Small intestine (tissue), 7 donors: ENCODE measurements at regions not wholly inside any gene's neighbourhood (a gene's known extent, or its start where the extent isn't known, plus 50 kb on each side); places are given as distances from the start of the nearest gene placed in this dataset.

ENCODE experiments used
- DNase-seq, 2 donors: peaks; one replicate each; pipeline versions ENCODE4 v3.0.0 to v3.0.0-alpha.2; 2013
- FAIRE-seq: peaks from 2 replicates; lab custom pipeline; 2012; peaks lifted over from hg19 to GRCh38; lab: Jason Lieb, UNC
- H3K27ac ChIP-seq, 3 donors: one replicate each; pipeline ENCODE4 v1.5.1; 2013; ENCODE audit warnings: low read length in 2 of 3, mild to moderate bottlenecking in 2 of 3, control low read depth in 1 of 3, inconsistent platforms in 1 of 3, low read depth in 1 of 3, moderate library complexity in 1 of 3
- H3K27me3 ChIP-seq, 3 donors: one replicate each; pipeline ENCODE4 v1.6.1; 2013; ENCODE audit warnings: low read length in 3 of 3, inconsistent platforms in 1 of 3; ENCODE audit not compliant: control insufficient read depth in 3 of 3, insufficient read depth in 3 of 3
- H3K36me3 ChIP-seq, 3 donors: one replicate each; pipeline ENCODE4 v1.6.1; 2013; ENCODE audit warnings: low read length in 3 of 3, inconsistent platforms in 1 of 3, low read depth in 1 of 3, mild to moderate bottlenecking in 1 of 3, moderate library complexity in 1 of 3; ENCODE audit not compliant: control insufficient read depth in 3 of 3, insufficient read depth in 2 of 3
- H3K4me1 ChIP-seq, 3 donors: one replicate each; pipeline ENCODE4 v1.6.1; 2013; ENCODE audit warnings: low read length in 2 of 3, inconsistent platforms in 1 of 3, low read depth in 1 of 3, mild to moderate bottlenecking in 1 of 3, moderate library complexity in 1 of 3; ENCODE audit not compliant: control insufficient read depth in 3 of 3, insufficient read depth in 2 of 3
- H3K4me3 ChIP-seq, 3 donors: one replicate each; pipeline ENCODE4 v1.5.1; 2013; ENCODE audit warnings: low read length in 3 of 3, control low read depth in 1 of 3, inconsistent platforms in 1 of 3, low read depth in 1 of 3, mild to moderate bottlenecking in 1 of 3, moderate library complexity in 1 of 3
- H3K9me3 ChIP-seq, 2 donors: one replicate each; pipeline ENCODE4 v1.6.1; 2013; ENCODE audit warnings: low read depth in 1 of 2, low read length in 1 of 2; ENCODE audit not compliant: control insufficient read depth in 2 of 2, insufficient read depth in 1 of 2
- WGBS, 3 donors: extraction: QIAGEN DNeasy Blood & Tissue Kit; methylation state at CpG; one replicate each; pipeline ENCODE4 v1.1.7; 2013; 5-methylcytosine and 5-hydroxymethylcytosine counted together
- donor health status: healthy with polysubstance abuse.
- donor health status: control.
- donor health status: control.
- donor health status: Bipolar disorder and iron deficiency.
- donor health status: healthy.

GRCh38 chr15:29364426-29365078, 94.9 kb upstream of the NSMCE3 start:
- H3K27me3 ChIP-seq = no peaks in the 10 kb centered on the region
- 52 to 74% (median 69%) methylated on average over 8 of the region's 8 CpGs for WGBS, 3 donors
- no peak for DNase-seq
- no peak overlapping the region for H3K4me3 ChIP-seq
- no peak for FAIRE-seq
- H3K9me3 ChIP-seq = no peaks in the 10 kb centered on the region
- H3K4me1 ChIP-seq = no peaks in the 10 kb centered on the region
- no peak overlapping the region for H3K27ac ChIP-seq
- no peaks in the 10 kb centered on the region for H3K36me3 ChIP-seq

GRCh38 chr15:29361560-29361959, 91.9 kb upstream of the NSMCE3 start:
- H3K4me3 ChIP-seq = no peak overlapping the region
- FAIRE-seq (no peak), DNase-seq (no peak)
- no peaks in the 10 kb centered on the region for H3K36me3 ChIP-seq
- 83 to 87% (median 87%) methylated on average over 4 of the region's 4 CpGs for WGBS, 3 donors
- H3K27ac ChIP-seq = no peak overlapping the region
- H3K27me3 ChIP-seq = no peaks in the 10 kb centered on the region
- H3K4me1 ChIP-seq = no peaks in the 10 kb centered on the region
- H3K9me3 ChIP-seq = no peaks in the 10 kb centered on the region

- no peak for DNase-seq
- no peak overlapping the region for H3K4me3 ChIP-seq
- WGBS, 3 donors = 54 to 82% (median 74%) methylated on average over 4 of the region's 4 CpGs
- H3K27me3 ChIP-seq = no peaks in the 10 kb centered on the region
- H3K9me3 ChIP-seq = no peaks in the 10 kb centered on the region
- no peaks in the 10 kb centered on the region for H3K36me3 ChIP-seq
- H3K27ac ChIP-seq = no peak overlapping the region
- FAIRE-seq = no peak
- H3K4me1 ChIP-seq = no peaks in the 10 kb centered on the region
These were observed 90.5 kb upstream of the NSMCE3 start for GRCh38 chr15:29360152-29360551.

- WGBS, 3 donors = 92 to 100% (median 100%) methylated on average over 1 of the region's 1 CpG
- Histone ChIP-seq H3K4me3 (no peak overlapping the region), H3K36me3 (no peaks in the 10 kb centered on the region), H3K27ac (no peak overlapping the region), H3K27me3 (no peaks in the 10 kb centered on the region), H3K4me1 (no peaks in the 10 kb centered on the region), H3K9me3 (no peaks in the 10 kb centered on the region)
- FAIRE-seq (no peak), DNase-seq (no peak)
These were observed 87.2 kb upstream of the NSMCE3 start for GRCh38 chr15:29356786-29357185.

GRCh38 chr15:29355477-29355876, 85.9 kb upstream of the NSMCE3 start:
- H3K36me3 ChIP-seq = no peaks in the 10 kb centered on the region
- H3K4me1 ChIP-seq = no peaks in the 10 kb centered on the region
- no peak for DNase-seq
- FAIRE-seq = no peak
- 59 to 86% (median 84%) methylated on average over 1 of the region's 1 CpG for WGBS, 3 donors
- H3K9me3 ChIP-seq = no peaks in the 10 kb centered on the region
- no peak overlapping the region for H3K27ac ChIP-seq
- H3K27me3 ChIP-seq = no peaks in the 10 kb centered on the region
- no peak overlapping the region for H3K4me3 ChIP-seq

- H3K27me3 ChIP-seq = no peaks in the 10 kb centered on the region
- no peaks in the 10 kb centered on the region for H3K36me3 ChIP-seq
- H3K4me3 ChIP-seq = no peak overlapping the region
- no peaks in the 10 kb centered on the region for H3K4me1 ChIP-seq
- FAIRE-seq (no peak), DNase-seq (no peak)
- H3K9me3 ChIP-seq = no peaks in the 10 kb centered on the region
- H3K27ac ChIP-seq = no peak overlapping the region
- WGBS, 3 donors = 83 to 87% (median 86%) methylated on average over 10 of the region's 10 CpGs
These were observed 82.8 kb upstream of the NSMCE3 start for GRCh38 chr15:29352402-29352801.

GRCh38 chr15:29349196-29349595, 79.6 kb upstream of the NSMCE3 start:
- FAIRE-seq = no peak

GRCh38 chr15:29348336-29348914, 78.8 kb upstream of the NSMCE3 start:
- Histone ChIP-seq H3K36me3 (no peaks in the 10 kb centered on the region), H3K4me1 (no peaks in the 10 kb centered on the region), H3K27me3 (no peaks in the 10 kb centered on the region), H3K27ac (no peak overlapping the region), H3K4me3 (no peak overlapping the region), H3K9me3 (no peaks in the 10 kb centered on the region)
- 54 to 75% (median 70%) methylated on average over 13 of the region's 13 CpGs for WGBS, 3 donors
- DNase-seq = peak in 1 of 2 donors; percentile 15
- FAIRE-seq = no peak

More at GRCh38 chr15:29349196-29349595, 79.6 kb upstream of the NSMCE3 start:
- H3K4me3 ChIP-seq = no peak overlapping the region
- no peaks in the 10 kb centered on the region for H3K9me3 ChIP-seq
- no peaks in the 10 kb centered on the region for H3K27me3 ChIP-seq
- H3K4me1 ChIP-seq = no peaks in the 10 kb centered on the region
- DNase-seq = no peak
- H3K36me3 ChIP-seq = no peaks in the 10 kb centered on the region
- 82 to 100% (median 94%) methylated on average over 2 of the region's 2 CpGs for WGBS, 3 donors
- no peak overlapping the region for H3K27ac ChIP-seq

GRCh38 chr15:29346998-29347397, 77.4 kb upstream of the NSMCE3 start:
- Histone ChIP-seq H3K27me3 (no peaks in the 10 kb centered on the region), H3K4me1 (no peaks in the 10 kb centered on the region), H3K9me3 (no peaks in the 10 kb centered on the region), H3K27ac (no peak overlapping the region), H3K36me3 (no peaks in the 10 kb centered on the region), H3K4me3 (no peak overlapping the region)
- WGBS, 3 donors = 75 to 83% (median 82%) methylated on average over 3 of the region's 3 CpGs
- DNase-seq (no peak), FAIRE-seq (no peak)
